Colonic mucosa (tissue), 4 donors: ENCODE measurements at regions not wholly inside any gene's neighbourhood (a gene's known extent, or its start where the extent isn't known, plus 50 kb on each side); places are given as distances from the start of the nearest gene placed in this dataset.
"Not testable (repeated sequence)": the region's sequence is repeated elsewhere in the genome, so short reads cannot be mapped to it uniquely, and the experiment has no call there.

ENCODE experiments used
- DNase-seq: peaks from one replicate; pipeline ENCODE4 v3.0.0-alpha.2; 2020
- H3K27ac ChIP-seq: fragments of 200-600 bp; one replicate; pipeline ENCODE4 v1.8.0; 2021
- H3K27me3 ChIP-seq: fragments of 200-600 bp; one replicate; pipeline ENCODE4 v1.8.0; 2021
- H3K36me3 ChIP-seq: fragments of 200-600 bp; one replicate; pipeline ENCODE4 v1.8.0; 2021
- H3K4me1 ChIP-seq: fragments of 200-600 bp; one replicate; pipeline ENCODE4 v1.8.0; 2021; ENCODE audit warnings: mild to moderate bottlenecking
- H3K4me3 ChIP-seq: fragments of 200-600 bp; one replicate; pipeline ENCODE4 v1.8.0; 2021
- H3K9ac ChIP-seq, 2 donors: one replicate each; pipeline ENCODE4 v1.7.0; 2013; ENCODE audit warnings: control low read depth in 2 of 2, low read depth in 2 of 2, low read length in 2 of 2
- H3K9me3 ChIP-seq: fragments of 200-600 bp; one replicate; pipeline ENCODE4 v1.8.0; 2021
- CTCF ChIP-seq: fragments of 200-600 bp; IDR thresholded peaks from one replicate; pipeline ENCODE4 v1.8.0; 2022; ENCODE audit warnings: antibody characterized with exemption, mild to moderate bottlenecking
- intact Hi-C: fragments of 100-400 bp; cut with DNase I; formaldehyde crosslinking; loops from one replicate; pipeline ENCODE4 v1.14.1; 2022
- donor health status: healthy.
- donor health status: DM: no; HTN: no; CAD: no.
- donor health status: DM: no; HTN: no; CAD: no.

DNA sequence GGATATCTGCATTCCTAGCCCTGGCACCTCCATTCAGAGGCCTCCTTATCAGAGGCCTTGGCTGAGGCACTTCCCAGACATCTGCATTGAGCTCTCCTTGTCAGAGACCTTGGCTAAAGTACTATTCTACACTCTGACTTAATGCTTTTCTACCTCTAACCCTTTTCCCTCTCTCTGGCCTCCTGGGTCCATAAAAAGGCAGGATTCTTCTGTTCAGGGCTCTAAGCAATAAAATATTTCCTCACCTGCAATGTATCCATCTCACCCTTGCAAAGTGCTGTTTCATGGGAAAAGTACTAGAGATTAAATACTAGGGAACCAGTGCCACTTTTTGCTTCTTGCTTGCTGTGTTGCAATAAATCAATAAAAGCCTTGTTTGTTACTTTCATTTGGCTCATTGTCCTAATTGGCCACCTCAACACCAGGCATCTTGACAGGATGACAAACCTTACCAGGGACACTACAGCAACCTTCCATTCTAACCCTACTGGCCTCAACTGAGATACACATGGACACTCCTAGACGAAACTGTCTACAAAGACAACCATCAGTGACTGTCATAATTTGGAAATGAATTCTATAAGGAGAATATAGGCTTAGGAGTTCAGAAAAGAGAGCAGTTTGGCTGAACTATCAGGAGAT is 106.5 kb upstream of the SETMAR start:
- TF ChIP-seq CTCF, result no peak
- Histone ChIP-seq H3K27ac (no peak overlapping the region), H3K27me3 (no peaks in the 10 kb centered on the region), H3K4me3 (no peak overlapping the region), H3K4me1 (no peaks in the 10 kb centered on the region), H3K36me3 (no peaks in the 10 kb centered on the region), H3K9me3 (no peaks in the 10 kb centered on the region), H3K9ac (no peak overlapping the region)
- intact Hi-C loops, result no loop called here
- DNase-seq, result no peak

DNA sequence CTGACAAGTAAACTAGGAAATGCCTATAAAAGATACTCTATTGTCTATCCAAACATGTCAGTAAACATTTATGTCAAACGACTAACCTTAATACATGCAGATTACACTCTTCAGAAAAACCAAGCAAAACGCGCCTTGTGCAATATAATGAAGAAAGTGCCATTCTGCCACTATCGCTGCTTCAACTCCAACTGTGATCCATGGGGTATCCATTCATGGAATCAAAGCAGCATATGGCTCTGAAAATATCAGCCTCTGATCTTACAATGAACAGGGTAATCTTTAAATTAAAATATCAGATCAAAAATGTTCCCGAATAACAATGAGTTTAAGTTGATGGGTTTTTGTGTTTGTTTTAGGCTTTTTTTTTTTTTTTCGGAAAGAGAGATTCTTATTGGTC is 105.5 kb upstream of the SETMAR start:
- Histone ChIP-seq H3K27me3 (no peaks in the 10 kb centered on the region), H3K4me1 (no peaks in the 10 kb centered on the region)
- intact Hi-C loops, result no loop called here

GRCh38 chr3:4198491-4198890 is 104.7 kb upstream of the SETMAR start:
- Histone ChIP-seq H3K4me1 (no peaks in the 10 kb centered on the region), H3K9me3 (no peaks in the 10 kb centered on the region), H3K27me3 (no peaks in the 10 kb centered on the region), H3K27ac (no peak overlapping the region), H3K9ac (no peak overlapping the region), H3K36me3 (no peaks in the 10 kb centered on the region), H3K4me3 (no peak overlapping the region)
- DNase-seq, result no peak
- no peak for TF ChIP-seq CTCF
- intact Hi-C loops, result no loop called here

More for the DNA sequence above, 105.5 kb upstream of the SETMAR start:
- Histone ChIP-seq H3K9ac (no peak overlapping the region), H3K9me3 (no peaks in the 10 kb centered on the region), H3K36me3 (no peaks in the 10 kb centered on the region), H3K4me3 (no peak overlapping the region), H3K27ac (no peak overlapping the region)
- DNase-seq, result no peak
- TF ChIP-seq CTCF, result no peak

- H3K36me3 ChIP-seq, H3K27ac ChIP-seq, H3K9me3 ChIP-seq, intact Hi-C loops, DNase-seq, H3K4me3 ChIP-seq, H3K4me1 ChIP-seq, H3K9ac ChIP-seq, H3K27me3 ChIP-seq: not testable (repeated sequence)
These were observed 98.4 kb upstream of the SETMAR start for GRCh38 chr3:4204776-4205175.

- no peak for DNase-seq
- intact Hi-C loops, result no loop called here
These were observed 95.5 kb upstream of the SETMAR start for GRCh38 chr3:4207672-4208071.

More at GRCh38 chr3:4207672-4208071, 95.5 kb upstream of the SETMAR start:
- Histone ChIP-seq H3K9me3 (no peaks in the 10 kb centered on the region), H3K27me3 (no peaks in the 10 kb centered on the region), H3K9ac (no peak overlapping the region), H3K4me3 (no peak overlapping the region), H3K4me1 (no peaks in the 10 kb centered on the region), H3K27ac (no peak overlapping the region), H3K36me3 (no peaks in the 10 kb centered on the region)
- TF ChIP-seq CTCF, result no peak
